ENCODE measurements at regions not wholly inside any gene's neighbourhood (a gene's known extent, or its start where the extent isn't known, plus 50 kb on each side); places are given as distances from the start of the nearest gene placed in this dataset.
A peak's percentile ranks its signal among the peaks of the same experiment; 100 is the strongest.
"Not testable (repeated sequence)": the region's sequence is repeated elsewhere in the genome, so short reads cannot be mapped to it uniquely, and the experiment has no call there.

DNA sequence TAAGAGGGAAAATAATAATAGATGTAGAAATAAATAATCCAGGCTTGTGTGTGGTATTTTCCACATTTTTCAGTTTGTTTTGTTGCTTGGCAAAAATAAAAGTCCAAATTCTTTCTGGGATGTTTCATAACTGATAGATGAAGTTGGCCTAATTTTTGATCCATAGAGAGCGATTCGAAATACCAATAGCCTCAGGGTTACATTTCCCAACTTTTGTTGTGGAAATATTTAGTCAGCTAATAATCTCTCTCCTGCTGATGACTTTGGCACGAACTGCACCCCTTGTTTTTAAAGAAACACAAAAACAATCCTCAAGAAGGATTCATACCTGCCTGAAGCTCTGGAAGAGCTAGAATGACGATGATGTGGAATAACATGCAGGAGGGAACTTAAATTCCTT, 483.2 kb downstream of the ADRA2A start:
- no peak for DNase-seq (ENCODE audit: extremely low read depth in 1 of 2, low read depth in 1 of 2)

DNA sequence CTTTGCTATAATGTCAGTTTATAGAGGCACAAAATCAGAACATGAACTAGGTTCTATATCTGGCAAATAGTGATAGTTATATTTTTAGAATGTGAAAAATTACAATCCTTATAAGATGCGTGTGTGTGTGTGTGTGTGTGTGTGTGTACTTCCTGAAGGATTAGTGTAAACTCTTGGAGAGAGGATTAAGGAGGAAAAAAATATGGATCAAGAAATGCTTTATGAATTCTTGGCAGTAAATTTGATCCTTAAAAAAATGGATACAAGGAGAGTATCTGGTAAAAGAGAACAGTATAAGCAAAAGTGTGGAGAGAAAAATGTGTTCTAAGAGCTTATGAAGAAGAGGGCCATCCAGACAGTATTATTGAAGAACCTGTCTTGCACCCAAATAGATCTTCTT, 484.3 kb downstream of the ADRA2A start:
- no peak for DNase-seq (ENCODE audit: extremely low read depth in 1 of 2, low read depth in 1 of 2)

DNA sequence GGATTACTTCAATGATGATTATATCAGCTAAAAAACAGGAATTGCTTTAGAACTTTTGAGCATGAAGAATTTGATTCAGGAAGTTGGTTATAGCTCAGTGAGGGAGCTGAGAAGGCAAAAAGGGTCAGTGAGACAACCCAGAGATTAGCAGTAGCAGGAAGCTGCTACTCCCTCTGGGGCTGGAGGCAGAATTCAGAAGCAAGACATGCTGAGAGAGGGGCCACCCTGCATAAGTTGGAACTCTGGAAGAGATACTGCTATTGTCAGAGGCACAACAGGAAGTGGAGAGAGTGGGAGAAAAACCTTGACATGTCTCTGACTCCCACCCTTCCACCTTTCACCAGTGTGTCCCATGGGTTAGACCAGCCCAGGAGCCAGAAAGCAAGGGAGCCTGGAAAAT, 488.7 kb downstream of the ADRA2A start:
- no peak for DNase-seq (ENCODE audit: extremely low read depth in 1 of 2, low read depth in 1 of 2)

DNA sequence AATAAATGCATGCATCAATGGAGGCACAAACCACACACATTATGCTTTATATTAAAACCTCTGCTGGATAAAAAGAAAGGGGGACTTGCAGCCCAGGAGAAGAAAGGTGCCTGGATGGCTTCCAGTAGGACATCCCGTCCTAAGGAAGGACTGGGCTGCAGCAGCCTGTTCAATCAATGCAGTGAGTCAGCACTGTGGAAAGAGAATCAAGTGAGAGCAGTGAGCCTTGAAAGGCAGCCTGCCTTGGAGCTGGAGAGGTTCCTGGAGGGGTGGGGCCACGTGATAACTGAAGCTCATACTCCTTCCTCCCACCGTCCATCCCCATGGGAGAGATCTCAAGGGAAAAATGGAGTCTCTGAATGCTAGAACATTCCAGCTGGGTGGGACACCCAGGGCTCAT, 501.2 kb downstream of the ADRA2A start:
- no peak for DNase-seq (ENCODE audit: extremely low read depth in 1 of 2, low read depth in 1 of 2)

DNA sequence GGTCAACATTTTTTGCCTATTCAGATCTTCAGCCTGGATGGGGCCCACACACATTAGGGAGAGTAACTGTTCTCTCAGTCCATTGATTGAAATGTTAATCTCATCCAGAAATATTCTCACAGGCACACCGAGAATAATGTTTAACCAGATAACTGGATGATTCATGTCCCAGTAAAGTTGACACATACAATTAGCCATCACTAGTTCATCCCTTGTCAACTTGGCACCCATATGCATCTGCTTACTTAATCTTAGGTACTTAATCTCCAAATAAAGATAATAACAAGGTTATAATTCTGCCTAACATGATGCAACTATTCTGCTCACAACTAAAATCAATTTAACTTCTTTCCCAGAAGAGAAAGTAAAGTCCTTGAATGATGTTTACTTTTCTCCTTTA, 502.6 kb downstream of the ADRA2A start:
- DNase-seq (ENCODE audit: extremely low read depth in 1 of 2, low read depth in 1 of 2): no peak

DNA sequence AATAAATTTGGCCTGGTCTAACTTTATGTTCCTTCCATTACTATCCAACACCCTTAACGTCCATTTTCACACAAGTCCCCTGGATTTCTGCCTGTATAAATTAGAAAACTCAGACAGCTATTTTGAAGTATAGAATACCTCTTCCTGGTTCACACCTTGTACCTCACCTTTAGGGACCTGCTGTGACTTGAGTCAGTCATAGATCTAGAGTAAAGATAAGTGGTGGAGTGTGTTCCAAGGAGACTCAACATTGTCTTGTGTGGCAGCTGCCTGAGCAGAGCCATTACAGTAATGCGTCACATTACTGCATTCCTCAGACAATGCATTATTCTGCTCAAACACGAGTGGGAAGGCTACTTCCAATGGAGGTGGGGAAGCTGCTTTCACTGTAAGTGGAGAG, 513.9 kb downstream of the ADRA2A start:
- no peak for DNase-seq (ENCODE audit: extremely low read depth in 1 of 2, low read depth in 1 of 2)

DNA sequence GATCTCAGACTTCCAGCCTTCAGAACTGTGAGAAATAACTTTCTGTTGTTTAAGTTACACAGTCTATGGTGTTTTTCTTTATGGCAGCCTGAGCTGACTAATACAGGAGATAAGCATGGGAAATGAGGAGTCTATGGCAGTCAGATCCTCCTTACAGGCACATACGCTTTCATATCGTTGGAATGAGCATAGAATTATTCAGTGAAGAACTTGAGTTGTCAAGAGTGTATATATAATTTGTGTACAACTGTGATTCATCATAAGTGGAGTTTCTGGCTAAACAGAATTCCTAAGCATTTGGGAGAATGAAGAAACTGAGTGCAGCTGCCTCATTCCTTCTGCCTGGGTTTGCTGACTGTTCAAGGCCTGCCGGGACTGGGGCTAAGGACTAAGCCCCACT, 516.7 kb downstream of the ADRA2A start:
- no peak for DNase-seq (ENCODE audit: extremely low read depth in 1 of 2, low read depth in 1 of 2)

DNA sequence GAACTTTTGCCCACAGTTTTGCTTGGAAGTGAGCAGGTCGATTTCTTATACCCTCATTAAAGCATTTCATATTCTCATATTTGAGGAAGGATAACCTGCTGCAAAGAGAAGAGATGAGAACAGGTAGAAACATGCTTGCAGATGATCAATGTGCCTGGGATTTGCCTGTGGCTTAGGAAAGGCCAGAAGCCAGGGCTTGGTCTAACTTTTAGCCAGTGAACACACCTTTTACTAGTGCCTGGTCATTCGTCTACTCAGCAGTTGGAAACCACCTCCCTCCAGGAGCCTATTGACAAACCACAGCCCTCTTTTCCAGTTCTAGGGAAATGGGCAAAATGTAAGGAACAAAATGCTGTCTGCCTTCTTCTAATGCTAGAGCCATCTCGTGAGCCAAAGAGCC, 518.3 kb downstream of the ADRA2A start:
- no peak for DNase-seq (ENCODE audit: extremely low read depth in 1 of 2, low read depth in 1 of 2)

DNA sequence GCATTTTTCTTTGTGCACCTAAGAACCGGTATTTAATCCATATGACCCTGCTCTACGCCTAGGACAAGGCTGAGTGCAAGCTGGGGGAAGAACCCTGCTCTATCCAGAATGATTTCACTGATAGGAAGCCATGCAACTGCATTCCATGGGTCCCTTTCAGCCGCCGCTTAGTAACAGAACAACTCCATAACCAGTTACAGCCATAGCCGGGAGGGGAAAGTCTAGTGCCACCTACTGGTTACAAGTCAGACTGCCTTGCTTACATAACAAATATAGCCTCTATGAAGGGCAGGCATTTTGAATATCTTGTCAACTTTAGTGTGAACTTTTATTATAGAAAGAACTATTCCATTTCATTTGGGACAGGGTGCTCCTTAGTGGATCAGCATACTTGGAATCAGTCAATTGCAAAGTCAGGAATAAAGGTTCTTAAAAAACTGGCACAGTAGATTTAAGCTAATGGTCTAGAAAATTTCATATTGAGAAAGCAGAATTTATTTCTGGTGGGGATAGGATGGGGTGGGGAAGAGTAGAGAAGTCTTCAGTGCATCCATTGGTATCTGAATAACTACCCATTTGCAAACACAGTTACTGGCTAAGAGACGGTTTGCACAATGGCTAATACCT, 521.7 kb downstream of the ADRA2A start:
- DNase-seq (ENCODE audit: extremely low read depth in 1 of 2, low read depth in 1 of 2): peak; percentile 0 to 3

DNA sequence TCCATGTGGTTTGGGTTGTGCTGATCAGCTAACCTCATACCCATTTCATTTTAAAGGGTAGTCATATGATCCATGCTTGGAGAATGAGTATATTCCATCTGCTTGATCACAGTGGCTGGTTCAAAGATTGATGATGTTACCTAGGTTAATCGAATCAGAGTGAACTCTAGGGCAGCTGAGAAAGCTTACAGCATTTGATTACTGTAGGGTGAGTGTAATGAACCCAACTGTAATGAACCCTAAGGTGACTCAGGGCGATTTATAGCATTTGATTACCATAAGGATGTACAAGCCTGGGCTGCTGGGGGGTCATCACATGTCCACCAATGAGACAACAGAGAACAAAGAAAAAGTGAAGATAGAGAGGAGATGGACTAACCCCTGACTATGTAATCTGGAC, 523.1 kb downstream of the ADRA2A start:
- no peak for DNase-seq (ENCODE audit: extremely low read depth in 1 of 2, low read depth in 1 of 2)

DNA sequence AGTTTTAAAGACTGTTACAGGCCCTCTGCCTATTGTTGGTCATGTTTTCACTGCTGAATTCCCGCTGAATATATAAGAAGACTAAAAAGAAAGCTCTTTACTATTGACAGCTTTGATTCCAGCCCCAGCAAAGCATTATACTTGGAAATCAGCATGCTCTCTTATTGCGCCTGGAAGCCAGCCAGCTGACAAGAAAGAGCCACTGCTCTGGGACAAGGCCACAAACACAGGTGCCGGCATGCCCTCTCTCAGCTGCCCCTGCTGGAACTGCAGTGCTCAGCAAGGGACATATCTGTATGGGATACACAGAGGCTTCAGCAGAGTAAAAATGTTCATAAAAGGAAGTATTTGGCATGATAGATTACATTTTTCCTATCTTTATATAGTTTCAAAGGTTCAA, 523.9 kb downstream of the ADRA2A start:
- no peak for DNase-seq (ENCODE audit: extremely low read depth in 1 of 2, low read depth in 1 of 2)

DNA sequence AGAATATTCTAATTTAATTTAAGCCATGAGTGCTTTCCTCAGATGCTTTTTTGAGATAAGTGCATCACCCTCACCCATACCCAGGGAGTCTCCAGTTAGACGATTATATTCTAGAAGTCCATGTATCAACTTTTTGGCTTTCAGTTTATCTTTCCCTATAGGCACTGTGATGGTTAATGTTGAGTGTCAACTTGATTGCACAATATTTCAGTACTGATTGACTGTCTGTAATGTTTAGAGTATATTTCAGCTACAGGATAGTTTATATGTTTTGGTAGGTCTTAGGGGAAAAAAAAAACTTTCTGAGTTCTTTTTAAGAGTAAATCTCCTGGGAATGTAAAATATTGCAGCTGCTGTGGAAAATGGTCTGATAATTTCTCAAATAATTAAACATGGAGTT, 535.4 kb downstream of the ADRA2A start:
- no peak for DNase-seq (ENCODE audit: extremely low read depth in 1 of 2, low read depth in 1 of 2)

DNA sequence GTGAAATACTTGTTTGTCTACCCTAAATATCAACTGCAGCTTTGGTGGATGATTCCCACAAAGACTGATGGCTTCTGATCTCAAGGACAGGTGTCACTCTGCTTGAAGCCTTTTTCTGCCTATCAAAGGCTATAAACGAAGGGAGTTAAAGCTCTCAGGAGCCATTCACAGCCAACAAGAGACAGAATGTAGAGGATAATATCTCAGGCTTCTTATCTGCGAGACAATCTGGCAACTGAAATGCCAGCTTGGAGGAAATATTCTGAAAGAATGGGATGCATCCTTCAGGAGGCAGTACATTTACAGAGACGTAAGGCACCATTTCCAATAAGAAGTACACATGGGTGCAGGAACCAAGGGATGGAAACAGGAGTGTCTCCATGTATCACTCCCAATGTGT, 549.4 kb downstream of the GPAM start:
- DNase-seq (ENCODE audit: extremely low read depth in 1 of 2, low read depth in 1 of 2): no peak

DNA sequence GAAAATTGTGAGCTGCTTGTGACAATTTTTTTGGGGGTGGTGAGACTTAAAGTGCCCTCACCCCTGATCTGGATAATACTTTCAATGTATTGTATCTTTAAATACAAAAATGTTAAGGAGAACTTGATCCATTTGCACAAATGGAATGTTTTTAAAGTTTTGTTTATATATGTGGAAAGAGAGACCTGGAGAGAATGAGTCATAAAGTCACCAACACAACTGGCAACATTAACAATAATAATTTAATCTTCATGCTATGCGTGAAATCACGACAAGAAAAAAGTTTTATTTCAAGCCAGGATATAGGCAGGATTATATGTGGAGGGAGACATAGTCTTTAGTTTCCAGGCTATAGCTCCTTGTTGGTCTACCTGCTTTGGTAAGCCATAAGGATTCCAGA, 537.5 kb downstream of the GPAM start:
- DNase-seq (ENCODE audit: extremely low read depth in 1 of 2, low read depth in 1 of 2): no peak

DNA sequence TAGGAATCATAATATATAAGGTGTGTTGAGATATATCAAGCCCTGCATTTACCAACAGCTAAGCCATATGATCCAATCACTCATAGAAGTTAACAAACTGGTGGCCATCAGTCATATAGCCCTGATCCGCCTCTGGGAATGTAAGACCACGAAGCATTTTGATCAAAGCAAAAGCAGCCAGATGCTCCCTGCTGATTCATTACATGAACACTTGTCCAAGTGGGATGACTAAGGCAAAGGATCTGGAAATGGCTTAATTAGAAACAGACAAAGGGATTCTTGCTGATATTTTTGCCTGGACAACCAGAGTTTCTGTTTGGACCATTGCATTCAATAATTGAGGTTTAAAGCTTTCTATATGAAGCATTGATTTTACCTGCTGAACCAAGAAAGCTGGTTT, 535.5 kb downstream of the GPAM start:
- no peak for DNase-seq (ENCODE audit: extremely low read depth in 1 of 2, low read depth in 1 of 2)

DNA sequence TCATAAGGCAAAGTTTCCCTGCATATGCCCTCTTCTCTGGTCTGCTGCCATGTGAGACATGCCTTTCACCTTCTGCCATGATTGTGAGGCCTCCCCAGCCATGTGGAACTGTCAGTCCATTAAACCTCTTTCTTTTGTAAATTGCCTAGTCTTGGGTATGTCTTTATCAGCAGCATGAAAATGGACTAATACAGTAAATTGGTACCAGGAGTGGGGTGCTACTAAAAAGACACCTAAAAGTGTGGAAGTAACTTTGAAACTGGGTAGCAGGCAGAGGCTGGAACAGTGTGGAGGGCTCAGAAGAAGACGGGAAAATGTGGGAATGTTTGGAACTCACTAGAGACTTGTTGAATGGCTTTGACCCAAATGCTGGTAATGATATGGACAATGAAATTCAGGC, 534.5 kb downstream of the GPAM start:
- DNase-seq (ENCODE audit: extremely low read depth in 1 of 2, low read depth in 1 of 2): not testable (repeated sequence)

DNA sequence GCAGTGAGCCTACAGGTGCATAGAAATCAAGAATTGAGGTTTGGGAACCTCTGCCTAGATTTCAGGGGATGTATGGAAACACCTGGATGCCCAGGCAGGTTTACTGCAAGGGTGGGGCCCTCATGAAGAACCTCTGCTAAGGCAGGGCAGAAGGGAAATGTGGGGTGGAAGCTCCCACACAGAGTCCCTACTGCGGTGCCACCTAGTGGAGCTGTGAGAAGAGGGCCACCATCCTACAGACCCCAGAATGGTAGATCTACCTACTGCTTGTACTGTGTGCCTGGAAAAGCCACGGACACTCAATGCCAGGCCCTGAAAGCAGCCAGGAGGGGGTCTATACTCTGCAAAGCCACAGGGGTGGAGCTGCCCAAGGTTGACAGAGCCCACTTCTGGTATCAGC, 533.5 kb downstream of the GPAM start:
- DNase-seq (ENCODE audit: extremely low read depth in 1 of 2, low read depth in 1 of 2): no peak

DNA sequence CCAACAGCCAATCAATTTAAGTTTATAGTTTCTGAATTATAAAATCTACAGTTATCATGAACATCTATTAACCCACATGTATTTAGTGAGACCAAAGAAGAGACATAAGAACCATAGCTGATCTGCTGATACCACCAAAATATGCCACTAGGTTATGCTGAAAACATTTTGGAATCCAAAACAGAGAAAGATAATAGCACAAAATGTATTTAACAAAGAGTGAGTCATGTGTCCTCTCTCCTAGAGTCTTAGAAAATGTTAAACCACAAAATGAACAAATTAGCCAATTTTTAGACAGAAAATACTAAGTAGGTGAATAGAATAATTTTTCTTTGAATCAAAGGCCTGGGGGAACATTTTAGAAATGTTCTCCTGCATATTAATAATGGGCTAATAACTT, 527.5 kb downstream of the GPAM start:
- DNase-seq (ENCODE audit: extremely low read depth in 1 of 2, low read depth in 1 of 2): no peak

DNA sequence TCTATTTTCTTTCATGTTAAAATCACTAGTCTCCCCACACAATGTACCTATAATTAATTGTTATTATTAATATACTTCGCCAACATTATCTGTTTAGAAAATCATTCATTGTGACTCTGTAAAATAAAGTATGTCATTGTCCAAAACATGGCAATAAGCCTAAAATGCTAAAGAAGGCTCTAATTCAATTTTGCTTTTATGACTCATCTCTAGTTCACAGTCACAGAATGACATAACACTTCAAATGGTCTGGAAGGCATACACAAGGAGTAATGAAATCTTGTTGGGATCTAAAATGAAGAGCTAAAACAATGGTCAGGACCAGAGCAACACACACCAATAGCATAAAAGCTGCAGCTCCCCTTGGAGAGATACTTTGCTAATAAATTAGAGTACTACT, 505.8 kb downstream of the GPAM start:
- no peak for DNase-seq (ENCODE audit: extremely low read depth in 1 of 2, low read depth in 1 of 2)

DNA sequence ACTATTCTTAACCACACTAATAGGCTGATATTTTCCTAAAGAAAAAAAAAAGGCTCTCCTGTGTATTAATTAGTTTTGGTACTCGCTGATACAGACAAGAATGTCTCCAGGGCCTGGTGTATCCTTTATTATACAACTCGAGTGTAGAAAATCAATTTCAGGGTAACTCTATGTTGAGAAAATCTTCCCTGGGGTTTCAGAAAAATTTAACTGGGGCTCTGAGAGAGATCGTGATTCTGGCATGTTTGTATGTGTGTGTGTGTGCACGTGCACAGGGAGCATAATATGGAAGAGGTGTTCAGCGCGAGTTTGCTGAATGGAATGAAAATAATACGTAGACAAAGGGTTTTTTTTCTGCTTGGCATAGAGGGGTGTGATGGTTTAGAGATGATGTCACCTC, 496.8 kb downstream of the GPAM start:
- no peak for DNase-seq (ENCODE audit: extremely low read depth in 1 of 2, low read depth in 1 of 2)

DNA sequence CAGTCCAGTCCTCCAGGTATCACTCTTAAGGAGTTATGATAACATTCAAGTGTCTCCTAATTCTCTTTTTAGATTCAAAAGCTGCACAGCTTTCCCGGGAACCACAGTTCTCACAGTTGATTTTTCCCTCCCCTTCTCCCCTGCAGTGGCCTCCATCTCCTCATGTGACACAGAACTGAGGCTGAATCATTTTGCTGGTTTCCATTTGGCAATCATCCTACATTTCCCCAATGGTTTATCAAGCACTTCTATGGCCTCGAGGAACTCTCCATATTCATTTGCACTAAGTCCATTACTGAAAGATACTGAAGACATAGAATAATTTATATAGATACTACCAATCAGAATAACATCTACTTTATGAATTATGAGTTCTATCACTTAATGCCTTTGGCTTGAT, 484.9 kb downstream of the GPAM start:
- no peak for DNase-seq (ENCODE audit: extremely low read depth in 1 of 2, low read depth in 1 of 2)

DNA sequence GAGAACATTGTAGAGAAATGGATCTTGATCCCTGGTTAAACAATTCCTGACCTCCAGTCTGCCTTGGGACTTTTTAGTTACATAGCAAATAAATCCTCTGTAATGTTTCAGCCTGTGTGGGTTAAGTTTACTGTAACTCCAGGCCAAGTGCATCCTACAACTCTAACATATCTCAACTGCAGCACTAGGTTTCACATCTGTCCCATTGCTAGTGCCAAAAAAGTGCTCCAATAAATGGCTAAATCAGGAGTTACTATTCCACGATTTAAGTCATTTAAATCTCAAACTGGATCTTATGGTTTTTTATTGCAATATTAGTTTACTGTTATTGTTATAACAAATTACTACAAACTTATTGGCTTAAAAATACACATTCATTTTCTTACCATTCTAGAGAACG, 479.6 kb downstream of the GPAM start:
- DNase-seq (ENCODE audit: extremely low read depth in 1 of 2, low read depth in 1 of 2): no peak

DNA sequence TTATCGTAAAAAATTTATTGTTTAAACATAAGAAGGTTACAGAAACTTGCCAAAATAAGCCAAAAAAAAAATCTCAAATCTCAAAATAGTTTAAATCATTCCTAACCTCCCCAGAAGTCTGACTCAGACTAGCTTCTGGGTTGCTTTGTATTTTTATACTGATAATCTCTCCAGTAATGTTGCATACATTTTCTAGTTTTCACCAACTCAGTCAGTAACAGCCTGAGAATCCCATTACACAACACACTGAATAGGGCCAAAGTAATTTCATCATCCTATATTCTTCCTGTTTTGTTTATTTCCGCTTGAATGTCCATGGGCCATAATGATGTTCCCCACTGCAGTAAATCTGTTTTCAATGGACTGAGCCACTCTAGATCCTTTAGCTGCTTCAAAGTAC, 478.5 kb downstream of the GPAM start:
- no peak for DNase-seq (ENCODE audit: extremely low read depth in 1 of 2, low read depth in 1 of 2)

DNA sequence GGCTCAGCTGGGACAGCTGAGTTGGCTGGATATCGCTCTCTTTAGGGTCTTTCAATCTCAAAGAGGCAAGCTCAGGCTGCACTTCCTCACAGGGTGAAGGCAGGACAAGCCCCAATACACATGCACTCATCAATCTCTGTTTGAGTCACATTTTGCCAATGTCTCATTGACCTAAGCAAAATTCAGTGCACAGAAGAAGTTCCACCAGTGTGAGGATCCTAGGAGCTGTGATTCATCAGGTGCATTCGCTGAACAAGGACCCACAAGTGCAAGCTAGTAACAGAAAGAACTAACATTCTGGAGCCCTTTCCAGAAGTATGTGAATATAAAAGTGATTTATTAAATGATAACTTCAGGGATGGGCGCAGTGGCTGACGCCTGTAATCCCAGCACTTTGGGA, 477.2 kb downstream of the GPAM start:
- DNase-seq (ENCODE audit: extremely low read depth in 1 of 2, low read depth in 1 of 2): no peak

Data from activated CD8-positive, alpha-beta memory T cell treated with anti-CD3 and anti-CD28 coated beads for 1 hour (primary cell).